ENCODE measurements at regions not wholly inside any gene's neighbourhood (a gene's known extent, or its start where the extent isn't known, plus 50 kb on each side); places are given as distances from the start of the nearest gene placed in this dataset.

DNA sequence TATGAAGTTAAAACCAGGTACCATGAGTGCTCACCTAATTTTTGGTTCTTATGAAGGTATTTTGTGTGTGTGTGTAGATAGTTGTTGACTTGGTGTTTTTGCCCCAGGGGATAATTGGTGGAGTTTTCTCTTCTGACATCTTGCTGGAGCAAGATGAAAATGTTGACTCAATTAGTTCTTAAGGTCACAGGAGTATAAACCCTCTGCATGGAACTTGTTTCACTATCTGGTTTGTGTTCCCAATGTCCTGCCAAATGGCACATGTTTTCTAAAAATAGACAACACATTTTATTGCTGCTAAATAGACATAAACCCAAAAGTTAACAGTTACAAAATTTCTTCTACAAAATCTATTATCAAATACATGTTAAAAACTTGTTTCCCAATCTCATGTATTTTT lies 180.9 kb downstream of the FAM170A start:
- no peak for TF ChIP-seq CTCF (IDR thresholded peaks at IDR 0.05)
- no peak for TF ChIP-seq POLR2A (IDR thresholded peaks at IDR 0.05)

Measured in uterus (tissue), 2 donors.